Psoas muscle (tissue), 7 donors: ENCODE measurements at regions not wholly inside any gene's neighbourhood (a gene's known extent, or its start where the extent isn't known, plus 50 kb on each side); places are given as distances from the start of the nearest gene placed in this dataset.

Experiments
- ATAC-seq, 4 donors: fragments of 200-7000 bp; cut with Tn5 transposase; one replicate each; pipeline ENCODE4 v1.9.1; 2020; ENCODE audit warnings: moderate library complexity in 3 of 4, mild to moderate bottlenecking in 2 of 4
- DNase-seq, 2 donors: peaks; one replicate each; pipeline ENCODE4 v3.0.0-alpha.2; 2020
- H3K27ac ChIP-seq: fragments of 200-600 bp; one replicate; pipeline ENCODE4 v1.8.0; 2022
- H3K27me3 ChIP-seq, 3 donors: fragments of 200-600 bp in 1 of 3; one replicate each; pipeline versions ENCODE4 v1.6.1 to v1.8.0; 2013 to 2022; ENCODE audit warnings: low read length in 2 of 3, mild to moderate bottlenecking in 2 of 3, moderate library complexity in 1 of 3; ENCODE audit not compliant: insufficient read depth in 3 of 3
- H3K36me3 ChIP-seq, 2 donors: fragments of 200-600 bp in 1 of 2; one replicate each; pipeline versions ENCODE4 v1.6.1 to v1.8.0; 2013 to 2022; ENCODE audit warnings: low read depth in 1 of 2, mild to moderate bottlenecking in 1 of 2, moderate library complexity in 1 of 2; ENCODE audit not compliant: insufficient read depth in 1 of 2
- H3K4me1 ChIP-seq: fragments of 200-600 bp; one replicate; pipeline ENCODE4 v1.8.0; 2022
- H3K4me3 ChIP-seq: fragments of 200-600 bp; one replicate; pipeline ENCODE4 v1.8.0; 2022; ENCODE audit warnings: mild to moderate bottlenecking
- H3K9me3 ChIP-seq: fragments of 200-600 bp; one replicate; pipeline ENCODE4 v1.8.0; 2022
- WGBS, 3 donors: extraction: QIAGEN DNeasy Blood & Tissue Kit; methylation state at CpG; one replicate each; pipeline versions ENCODE4 v1.1.6 to v1.1.7; 2013; 5-methylcytosine and 5-hydroxymethylcytosine counted together
- intact Hi-C, 2 donors: fragments of 100-400 bp; cut with DNase I; formaldehyde crosslinking; loops; one replicate each; pipeline versions ENCODE4 v1.11.0 to v1.14.2; 2022
- TF ChIP-seq, protein P1 (sequence below): fragments of 200-600 bp; IDR thresholded peaks from one replicate; pipeline ENCODE4 v1.8.0; 2022; ENCODE audit warnings: antibody characterized with exemption
- donor health status: healthy with polysubstance abuse.
- donor health status: DM: no; HTN: no; CAD: no; lungs with moderate emphysema.
- donor health status: Bipolar disorder and iron deficiency.
- donor health status: healthy.
- donor health status: DM: yes; HTN: yes; CAD: no.
- donor health status: DM: no; HTN: no; CAD: no.
- donor health status: DM: yes; HTN: yes; CAD: no.

DNA sequence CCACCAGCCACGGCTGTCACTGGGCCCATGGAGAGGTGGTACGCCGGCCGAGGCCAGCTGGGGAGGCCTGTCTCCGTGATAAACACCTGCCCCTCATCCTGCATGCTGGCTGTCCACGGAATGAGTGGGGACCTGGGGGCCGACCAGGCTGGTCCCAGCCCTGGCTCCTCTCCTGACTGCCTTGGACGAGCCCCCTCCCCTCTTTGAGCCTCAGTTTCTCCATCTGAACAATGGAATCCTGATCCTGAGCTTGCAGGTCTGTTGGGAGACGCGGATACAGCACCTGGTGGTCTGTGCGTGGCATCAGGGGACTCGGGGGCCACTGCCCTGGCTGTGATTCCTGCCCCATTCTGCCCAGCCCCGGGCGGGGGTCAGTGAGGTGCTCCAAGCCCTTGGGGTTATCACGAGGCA lies 109.9 kb downstream of the MICALL2 start:
- Histone ChIP-seq H3K27ac (no peak overlapping the region), H3K36me3 (no peaks in the 10 kb centered on the region), H3K9me3 (no peaks in the 10 kb centered on the region), H3K4me1 (no peaks in the 10 kb centered on the region), H3K27me3 (peaks cover 0 to 65% (median 4%) of the 10 kb centered on the region in 3 donors), H3K4me3 (no peak overlapping the region)
- intact Hi-C loops = no loop called here
- peak in 1 of 2 donors; percentile 22 for DNase-seq
- ATAC-seq = no peak
- WGBS, 3 donors = 64 to 68% (median 64%) methylated on average over 11 to 15 of the region's 15 CpGs
- TF ChIP-seq, protein P1, sequence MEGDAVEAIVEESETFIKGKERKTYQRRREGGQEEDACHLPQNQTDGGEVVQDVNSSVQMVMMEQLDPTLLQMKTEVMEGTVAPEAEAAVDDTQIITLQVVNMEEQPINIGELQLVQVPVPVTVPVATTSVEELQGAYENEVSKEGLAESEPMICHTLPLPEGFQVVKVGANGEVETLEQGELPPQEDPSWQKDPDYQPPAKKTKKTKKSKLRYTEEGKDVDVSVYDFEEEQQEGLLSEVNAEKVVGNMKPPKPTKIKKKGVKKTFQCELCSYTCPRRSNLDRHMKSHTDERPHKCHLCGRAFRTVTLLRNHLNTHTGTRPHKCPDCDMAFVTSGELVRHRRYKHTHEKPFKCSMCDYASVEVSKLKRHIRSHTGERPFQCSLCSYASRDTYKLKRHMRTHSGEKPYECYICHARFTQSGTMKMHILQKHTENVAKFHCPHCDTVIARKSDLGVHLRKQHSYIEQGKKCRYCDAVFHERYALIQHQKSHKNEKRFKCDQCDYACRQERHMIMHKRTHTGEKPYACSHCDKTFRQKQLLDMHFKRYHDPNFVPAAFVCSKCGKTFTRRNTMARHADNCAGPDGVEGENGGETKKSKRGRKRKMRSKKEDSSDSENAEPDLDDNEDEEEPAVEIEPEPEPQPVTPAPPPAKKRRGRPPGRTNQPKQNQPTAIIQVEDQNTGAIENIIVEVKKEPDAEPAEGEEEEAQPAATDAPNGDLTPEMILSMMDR = no peak

DNA sequence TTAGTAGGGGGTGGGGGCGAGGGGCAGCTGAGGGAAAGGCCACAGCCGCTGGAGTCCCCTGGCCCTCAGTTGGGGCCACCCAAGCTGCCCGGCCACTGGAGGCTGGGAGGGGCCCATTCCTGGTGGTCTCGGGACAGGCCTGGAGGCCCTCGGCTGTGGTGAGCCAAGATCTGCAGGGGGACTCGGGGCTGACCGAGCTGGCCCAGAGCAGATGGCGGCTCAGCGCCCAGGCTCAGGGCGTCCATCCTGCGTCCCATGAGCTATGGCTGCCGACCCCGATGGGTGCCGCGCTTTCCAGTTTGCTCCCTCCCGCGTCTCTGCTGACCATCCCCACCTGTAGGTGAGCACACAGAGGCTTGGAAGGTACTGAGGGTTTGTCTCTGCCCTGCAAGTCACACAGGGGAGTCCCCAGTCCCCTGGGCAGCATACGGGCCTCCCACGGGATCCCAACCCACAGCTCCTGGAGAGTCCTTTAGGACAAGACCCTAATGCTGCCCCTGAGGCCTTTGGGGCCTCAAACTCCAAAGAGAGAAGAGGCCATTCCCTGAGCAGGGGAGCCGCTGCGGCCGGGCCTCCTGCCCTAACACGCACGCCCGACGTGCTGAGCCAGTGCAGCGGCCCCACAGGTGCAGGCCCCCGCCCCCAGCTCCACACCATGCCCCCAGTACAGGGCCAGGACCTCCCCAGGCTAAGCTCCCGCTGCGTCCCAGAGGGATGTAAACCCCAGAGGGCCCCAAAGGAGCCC lies 107.2 kb downstream of the MICALL2 start:
- Histone ChIP-seq H3K36me3 (no peaks in the 10 kb centered on the region), H3K9me3 (no peaks in the 10 kb centered on the region), H3K4me1 (no peaks in the 10 kb centered on the region), H3K4me3 (no peak overlapping the region), H3K27ac (no peak overlapping the region), H3K27me3 (peaks cover 0 to 70% (median 4%) of the 10 kb centered on the region in 3 donors)
- no peak for ATAC-seq
- DNase-seq = peak in 1 of 2 donors; percentile 28
- intact Hi-C loops = no loop called here
- WGBS, 3 donors = 78 to 79% (median 78%) methylated on average over 30 of the region's 30 CpGs
- TF ChIP-seq, protein P1 = no peak

DNA sequence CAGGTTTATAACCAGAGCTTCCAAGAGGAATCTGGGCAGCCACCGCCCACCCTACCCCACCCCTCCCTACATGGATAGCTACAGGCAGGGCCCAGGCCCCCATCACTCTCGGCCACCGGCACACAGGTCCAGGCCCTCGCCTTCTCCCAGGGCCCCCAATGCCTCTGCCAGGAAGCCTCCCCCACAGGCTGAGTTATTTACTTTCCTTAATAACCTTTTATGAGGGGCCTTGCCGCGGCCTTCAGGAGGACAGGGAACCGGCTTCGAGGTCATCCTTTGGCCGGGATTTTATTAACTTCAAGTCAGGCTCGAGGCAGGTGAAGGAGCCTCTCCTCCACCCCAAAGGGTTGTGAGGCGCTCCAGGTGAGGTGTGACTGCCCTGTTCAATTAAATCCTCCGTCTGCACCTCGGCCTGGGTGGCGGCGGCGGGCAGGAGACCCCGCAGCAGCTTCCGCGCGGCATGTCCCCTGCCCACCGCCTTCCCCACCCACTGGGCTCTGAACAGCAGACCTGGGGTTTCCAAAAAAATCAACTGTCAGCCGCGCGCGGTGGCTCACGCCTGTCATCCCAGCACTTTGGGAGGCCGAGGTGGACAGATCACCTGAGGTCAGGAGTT lies 106.5 kb downstream of the MICALL2 start:
- intact Hi-C loops = no loop called here
- Histone ChIP-seq H3K36me3 (no peaks in the 10 kb centered on the region), H3K4me3 (no peak overlapping the region), H3K27ac (no peak overlapping the region), H3K4me1 (no peaks in the 10 kb centered on the region), H3K9me3 (no peaks in the 10 kb centered on the region), H3K27me3 (peaks cover 0 to 74% (median 4%) of the 10 kb centered on the region in 3 donors)
- no peak for ATAC-seq
- TF ChIP-seq, protein P1 = no peak
- DNase-seq = peak in 1 of 2 donors; percentile 13
- 81 to 83% (median 81%) methylated on average over 27 of the region's 27 CpGs for WGBS, 3 donors

DNA sequence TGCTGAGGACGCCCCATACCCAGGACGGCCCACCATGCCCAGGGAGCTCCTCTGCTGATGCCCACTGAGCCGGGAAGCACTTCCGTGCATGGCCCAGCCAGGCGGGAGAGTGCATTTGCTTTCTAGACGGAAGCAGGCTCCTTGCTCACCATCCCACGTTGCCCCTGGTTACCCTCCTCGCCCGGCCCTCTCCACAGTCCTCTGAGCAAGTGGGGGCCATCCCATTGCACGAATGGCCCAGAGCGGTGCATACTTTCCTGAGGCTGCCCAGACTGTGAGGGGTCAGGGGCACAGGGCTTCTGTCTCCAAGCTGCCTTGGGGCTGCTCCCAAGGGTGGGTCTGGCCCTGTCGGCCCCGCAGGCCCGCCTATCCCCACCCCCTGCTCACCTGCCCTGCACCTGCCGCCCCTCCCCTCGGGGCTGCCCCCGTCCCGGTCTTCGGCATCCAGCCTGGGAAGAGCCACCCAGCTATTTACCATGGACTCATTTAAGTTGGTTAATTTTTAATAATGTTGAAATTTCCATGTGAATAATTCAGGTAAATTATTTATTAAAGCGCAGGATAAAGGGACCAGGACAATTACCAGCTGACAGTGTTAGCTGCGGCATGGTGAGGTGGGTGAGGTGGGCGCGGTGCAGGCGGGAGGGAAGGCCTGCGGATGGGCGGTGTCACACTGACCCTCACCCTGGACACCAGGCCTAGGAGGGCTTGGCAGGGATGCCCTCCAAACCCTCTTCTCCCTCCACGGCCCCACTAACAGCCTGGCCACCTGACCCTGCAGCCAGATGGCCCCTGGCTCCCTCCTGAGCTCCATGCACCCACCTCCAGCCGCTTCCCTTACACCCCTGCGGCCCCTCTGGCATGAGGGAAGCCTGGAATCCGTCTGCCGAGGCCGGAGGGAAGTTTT lies 104.4 kb downstream of the MICALL2 start:
- intact Hi-C loops = no loop called here
- H3K27me3 ChIP-seq = peaks cover 0 to 73% (median 3%) of the 10 kb centered on the region in 3 donors
- no peak overlapping the region for H3K4me3 ChIP-seq
- no peaks in the 10 kb centered on the region for H3K9me3 ChIP-seq
- TF ChIP-seq, protein P1 = no peak
- no peaks in the 10 kb centered on the region for H3K36me3 ChIP-seq
- ATAC-seq (no peak), DNase-seq (peak in 1 of 2 donors; percentile 29)
- no peaks in the 10 kb centered on the region for H3K4me1 ChIP-seq
- H3K27ac ChIP-seq = no peak overlapping the region
- 69 to 76% (median 71%) methylated on average over 28 to 32 of the region's 32 CpGs for WGBS, 3 donors
